Right lung (tissue), 2 donors: ENCODE measurements at regions not wholly inside any gene's neighbourhood (a gene's known extent, or its start where the extent isn't known, plus 50 kb on each side); places are given as distances from the start of the nearest gene placed in this dataset.
"Not testable (repeated sequence)": the region's sequence is repeated elsewhere in the genome, so short reads cannot be mapped to it uniquely, and the experiment has no call there.

ENCODE experiments used
- DNase-seq, 2 donors: peaks; one replicate each; pipeline ENCODE4 v3.0.0-alpha.2; 2013

DNA sequence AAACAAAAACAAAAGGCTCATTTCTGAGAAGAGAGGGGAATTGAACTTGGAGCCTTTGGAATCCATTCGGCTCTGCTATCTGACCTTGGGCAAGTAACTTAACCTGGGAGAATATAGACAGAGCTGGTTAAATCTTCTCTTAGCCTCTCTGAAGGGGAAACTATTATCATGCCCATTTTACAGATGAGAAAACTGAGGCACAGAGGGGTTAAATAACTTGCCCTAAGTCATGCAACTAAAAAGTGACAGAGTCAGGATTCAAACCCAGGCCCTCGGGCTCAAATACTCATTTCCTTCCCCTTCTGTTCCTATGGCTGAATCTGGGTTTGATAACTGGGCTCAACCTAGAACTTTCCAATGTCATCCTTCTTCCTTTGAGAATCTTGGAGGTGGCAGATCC, 291.3 kb upstream of the MSX2 start:
- no peak for DNase-seq

DNA sequence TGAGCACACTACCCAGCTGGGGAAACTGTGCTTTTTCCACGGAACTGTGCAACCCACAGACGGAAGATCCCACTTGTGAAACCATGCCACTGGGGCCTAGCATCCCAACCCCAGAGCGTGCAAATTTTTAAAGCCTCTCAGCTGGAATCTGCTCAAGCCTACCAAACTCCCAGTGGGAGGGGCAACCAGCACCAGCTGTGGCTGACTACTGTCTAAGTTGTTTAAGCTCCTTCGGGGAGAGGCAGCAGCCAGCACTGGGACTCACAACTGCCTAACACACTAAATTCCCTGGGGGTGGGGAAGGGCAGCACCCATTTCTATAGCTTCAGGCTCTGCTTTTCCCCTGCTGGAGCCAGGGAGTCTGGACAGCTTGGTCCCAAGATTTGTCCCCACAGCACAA, 287.6 kb upstream of the MSX2 start:
- DNase-seq, result no peak

DNA sequence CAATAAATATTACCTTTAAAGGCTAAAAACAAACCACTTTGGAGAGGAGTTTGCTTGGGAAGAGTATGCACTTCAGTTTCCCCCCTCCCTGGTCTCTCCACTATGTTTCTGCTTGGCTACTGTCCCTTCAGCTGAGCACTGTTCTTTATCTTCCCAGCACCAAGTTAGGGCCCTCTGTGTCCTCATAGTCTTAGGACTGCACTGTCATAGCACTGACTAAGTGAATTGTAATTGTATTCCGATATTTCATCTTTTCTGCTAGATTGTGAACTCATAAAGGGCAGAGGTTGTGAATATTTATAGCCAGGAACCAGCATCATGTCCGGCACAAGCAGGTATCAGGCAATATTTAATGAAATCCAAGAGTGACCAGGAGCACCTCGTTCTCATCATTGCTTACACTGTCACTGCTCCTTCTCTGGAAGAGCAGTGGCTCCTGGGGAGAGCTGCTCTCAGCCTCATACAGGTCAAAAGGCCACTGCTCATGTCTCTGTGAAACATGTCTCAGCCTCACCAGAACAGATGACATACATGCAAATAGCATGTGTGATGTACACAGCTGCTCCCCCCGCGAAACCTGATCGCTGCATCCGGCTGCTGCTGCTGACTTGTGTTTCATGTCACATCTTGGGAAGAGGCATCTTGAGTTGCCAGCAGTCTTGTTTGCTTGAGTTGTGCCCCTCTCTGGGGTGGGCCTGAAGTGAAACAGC, 279.7 kb upstream of the MSX2 start:
- DNase-seq, result no peak

DNA sequence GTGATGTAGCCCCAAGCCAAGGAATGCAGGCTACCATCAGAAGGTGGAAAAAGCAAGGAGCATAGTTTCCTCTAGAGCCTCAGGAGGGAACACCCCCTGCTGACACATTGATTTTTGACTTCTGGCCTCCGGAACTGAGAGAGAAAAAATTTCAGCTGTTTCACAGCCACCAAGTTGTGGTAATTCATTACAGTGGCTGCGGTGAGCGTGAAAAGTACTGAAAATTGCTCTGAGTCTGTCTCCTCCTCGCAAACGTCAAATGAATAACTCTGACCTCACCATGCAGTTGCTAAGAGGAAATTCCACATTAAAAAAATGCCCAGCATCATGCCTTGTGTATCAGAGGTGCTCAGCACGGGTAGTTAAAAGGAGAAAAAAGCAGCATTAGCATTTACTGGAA, 277.9 kb upstream of the MSX2 start:
- DNase-seq, result no peak

DNA sequence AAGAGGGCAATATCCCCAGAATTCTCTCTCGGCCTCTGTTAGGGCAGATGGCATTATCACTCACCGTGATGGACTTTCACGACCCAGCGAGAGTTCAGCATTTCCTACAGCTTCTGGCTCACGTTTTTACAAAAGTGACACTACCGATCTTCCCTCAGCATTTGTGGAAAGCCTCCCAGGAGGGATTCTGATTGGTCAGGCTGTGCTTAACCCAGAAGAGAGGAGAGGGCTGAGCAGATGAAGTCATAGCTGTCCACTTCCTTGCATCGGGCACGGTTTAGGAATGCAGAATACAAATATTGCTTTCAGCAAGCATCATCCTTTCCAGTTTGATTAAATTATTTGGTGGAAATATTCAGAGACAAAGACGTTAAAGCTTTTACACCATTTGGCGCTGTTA, 277.4 kb upstream of the MSX2 start:
- no peak for DNase-seq

DNA sequence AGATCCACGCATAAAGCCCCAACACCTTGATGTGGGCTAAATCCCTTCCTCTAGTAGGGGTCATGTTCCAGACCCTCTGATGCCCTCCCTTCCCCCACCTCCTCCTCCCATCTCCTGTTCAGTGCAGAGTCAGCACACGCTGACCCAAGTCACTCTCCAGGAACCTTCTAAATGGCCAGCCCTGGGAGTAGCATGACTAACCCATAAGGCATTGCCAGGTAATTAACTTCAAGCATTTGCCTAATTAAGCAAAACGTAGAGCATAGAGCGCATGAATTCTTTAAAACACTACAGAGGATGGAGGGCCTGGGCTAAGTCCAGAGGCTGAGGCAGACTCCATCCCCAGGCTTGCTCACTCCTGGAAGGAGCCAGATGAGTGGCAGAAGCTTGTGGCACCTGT, 276.3 kb upstream of the MSX2 start:
- no peak for DNase-seq

DNA sequence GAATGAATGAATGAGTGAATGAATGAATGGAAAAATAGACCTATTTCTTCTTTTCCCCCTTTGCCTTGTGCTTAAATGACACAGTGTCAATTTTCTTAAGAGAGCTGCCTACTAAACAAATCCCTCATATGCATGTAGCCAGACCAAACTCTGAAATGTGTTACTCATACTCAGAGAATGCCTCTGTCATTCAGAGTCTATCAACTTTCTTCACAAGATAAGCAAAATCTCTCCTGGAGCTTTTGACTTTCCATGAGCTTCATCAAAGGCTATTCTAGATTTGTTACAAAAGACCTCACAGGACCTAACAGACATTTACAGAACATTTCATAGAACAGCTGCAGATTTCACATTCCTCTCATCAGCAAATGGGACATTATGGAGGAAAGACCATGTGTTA, 275.7 kb upstream of the MSX2 start:
- DNase-seq, result no peak

DNA sequence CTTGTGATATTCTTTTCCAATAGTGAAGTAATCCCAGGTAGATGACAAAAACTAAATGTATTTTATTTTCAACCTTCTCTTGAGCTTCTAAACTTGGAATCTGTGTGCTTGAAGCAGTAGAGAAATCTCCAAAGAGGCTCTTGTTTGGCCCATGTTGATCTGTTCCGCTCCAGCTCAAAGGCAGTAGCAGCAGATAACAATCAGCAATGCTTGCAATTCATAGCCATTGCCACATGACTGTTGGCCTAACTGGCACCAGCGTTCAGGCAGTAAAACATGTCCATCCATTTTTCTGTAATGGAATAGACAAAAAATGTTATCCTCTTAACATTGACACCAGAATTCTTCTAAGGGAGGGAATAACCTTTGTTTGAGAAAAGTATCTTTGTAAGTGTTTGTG, 270.7 kb upstream of the MSX2 start:
- DNase-seq, result no peak

DNA sequence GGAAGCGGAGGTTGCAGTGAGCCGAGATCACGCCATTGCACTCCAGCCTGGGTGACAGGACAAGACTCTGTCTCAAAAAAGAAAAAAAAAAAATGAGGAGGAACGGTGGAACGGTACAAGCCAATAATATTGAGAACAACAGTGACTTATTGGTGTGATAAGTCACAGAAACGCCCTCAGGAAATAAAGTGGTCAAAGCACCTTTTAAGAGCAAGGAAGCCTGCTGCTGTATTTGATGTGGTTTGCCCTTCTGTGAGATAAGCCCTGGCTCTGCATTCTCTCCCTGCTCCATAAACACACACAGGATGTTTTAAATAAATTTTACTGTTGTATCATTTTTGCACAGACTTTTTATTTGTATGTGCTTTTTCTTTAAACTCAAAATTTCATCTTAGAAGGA, 269.9 kb upstream of the MSX2 start:
- DNase-seq, result no peak

DNA sequence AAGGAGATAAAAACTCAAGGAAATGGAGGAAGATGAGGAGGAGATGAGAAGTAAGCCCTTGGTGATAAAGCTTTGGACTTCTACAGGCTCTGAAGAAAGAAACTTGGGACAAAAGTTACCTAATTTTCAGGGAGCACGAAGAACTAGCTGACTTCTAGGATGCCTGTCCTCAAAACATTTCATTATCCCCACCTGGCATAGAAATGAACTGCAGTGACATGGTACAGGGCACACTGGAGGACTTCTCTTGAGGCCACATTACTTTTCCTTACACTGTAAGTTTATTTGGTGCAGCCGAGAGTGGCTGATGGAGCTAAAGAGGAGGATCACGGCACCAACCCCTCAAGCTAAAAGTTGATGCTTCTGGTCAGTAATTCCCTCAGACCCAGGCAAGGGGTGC, 269.5 kb upstream of the MSX2 start:
- no peak for DNase-seq

DNA sequence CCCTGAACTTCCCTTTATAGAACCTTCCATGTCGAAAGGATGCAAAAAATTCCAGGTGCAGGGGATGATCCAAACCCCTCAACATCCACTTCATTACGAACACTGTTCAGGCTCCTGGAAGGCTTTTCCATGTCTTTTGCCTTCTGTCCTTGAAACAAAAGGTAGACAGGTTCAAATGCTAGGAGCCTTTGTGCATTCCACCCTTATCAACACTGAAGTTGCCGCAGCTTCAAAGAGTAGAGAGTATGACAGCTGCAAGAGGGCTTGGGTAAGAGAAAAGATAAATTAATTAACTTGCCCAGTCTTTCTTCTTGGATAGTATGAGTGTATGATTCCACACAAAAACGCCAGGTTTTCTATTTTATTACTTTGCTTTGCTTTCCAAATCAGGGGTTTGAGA, 269.1 kb upstream of the MSX2 start:
- no peak for DNase-seq

DNA sequence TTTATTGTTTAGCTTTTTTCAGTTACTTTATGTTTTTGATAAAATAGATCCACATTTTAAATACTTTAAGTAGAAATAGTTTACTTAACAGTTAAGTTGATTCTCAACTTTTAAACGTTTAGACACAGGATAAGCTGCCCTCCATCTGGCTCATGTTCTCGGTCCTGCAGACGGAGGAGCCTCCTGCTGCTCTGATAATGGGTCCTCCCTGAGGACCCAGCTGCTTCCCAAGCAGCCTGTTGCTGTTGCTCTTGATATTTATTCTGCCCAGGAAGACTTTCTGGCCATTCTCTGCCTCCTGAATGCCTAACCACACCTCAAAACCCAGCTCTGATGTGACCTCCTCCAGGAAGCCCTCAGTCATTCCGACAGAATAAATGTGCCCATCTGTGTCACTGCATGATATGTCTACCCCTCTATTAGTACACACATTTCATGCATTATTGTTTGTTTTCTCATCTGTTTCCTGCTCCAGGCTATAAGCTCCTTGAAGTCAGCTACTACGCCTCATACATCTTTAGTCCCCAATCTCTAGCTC, 267.2 kb upstream of the MSX2 start:
- no peak for DNase-seq

DNA sequence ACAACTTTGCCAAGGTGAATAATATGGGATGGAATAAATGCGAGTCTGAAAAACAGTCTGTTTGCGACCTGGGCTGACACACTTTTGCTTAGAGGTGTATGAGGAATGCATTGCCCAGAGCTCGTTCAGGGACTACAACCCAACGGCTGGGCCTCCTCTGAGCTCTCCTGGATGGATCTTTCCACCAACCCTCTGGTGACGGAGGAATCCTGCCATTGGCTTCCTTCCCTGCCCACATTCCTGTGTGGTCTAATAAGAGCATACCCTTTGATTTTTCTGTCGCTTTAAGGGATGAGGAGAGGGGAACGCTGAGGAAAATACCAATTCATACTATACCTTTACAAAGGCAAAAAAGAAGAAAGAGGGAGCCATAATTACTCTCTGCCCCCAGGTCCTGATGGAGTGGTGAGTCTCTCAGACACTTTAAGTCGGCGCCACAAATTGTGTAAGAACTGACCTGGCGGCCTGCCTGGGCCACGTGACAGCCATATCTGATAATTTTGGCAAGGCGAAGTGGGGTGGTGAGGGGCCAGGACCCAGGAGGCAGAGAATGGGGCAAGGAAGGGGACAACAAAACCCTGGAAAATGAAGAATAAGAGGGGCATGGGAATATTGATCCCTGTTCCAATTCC, 265.2 kb upstream of the MSX2 start:
- peak in 1 of 2 donors; percentile 18 for DNase-seq

DNA sequence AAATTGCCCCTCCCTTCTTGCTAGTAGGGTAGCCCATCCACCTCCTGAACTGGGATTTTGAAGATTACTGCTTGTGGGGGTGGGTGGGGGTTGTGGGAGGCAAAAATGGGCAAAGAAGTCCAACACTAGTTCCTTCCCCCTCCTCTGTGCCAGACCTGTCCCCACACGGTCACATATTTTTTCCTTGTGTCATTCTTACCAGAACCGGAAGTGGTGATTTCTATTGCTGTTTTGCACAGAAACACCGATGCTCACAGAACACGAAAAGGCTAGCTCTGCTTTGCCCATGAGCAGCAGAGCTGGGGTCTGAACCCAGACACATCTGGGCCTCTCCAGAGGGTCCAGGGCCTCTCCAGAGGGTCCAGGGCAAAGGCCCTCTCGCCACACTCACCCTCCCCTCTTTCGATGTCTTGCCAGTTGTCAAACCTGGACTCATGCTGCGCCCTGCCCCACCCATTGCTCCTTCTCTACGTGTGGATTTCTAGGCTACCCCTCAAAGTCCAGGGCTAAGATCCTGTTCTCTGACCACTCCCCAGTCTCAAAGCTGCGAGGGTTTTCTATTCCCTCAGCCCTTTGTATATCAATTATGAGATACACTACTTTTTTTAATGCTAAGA, 264.4 kb upstream of the MSX2 start:
- no peak for DNase-seq

DNA sequence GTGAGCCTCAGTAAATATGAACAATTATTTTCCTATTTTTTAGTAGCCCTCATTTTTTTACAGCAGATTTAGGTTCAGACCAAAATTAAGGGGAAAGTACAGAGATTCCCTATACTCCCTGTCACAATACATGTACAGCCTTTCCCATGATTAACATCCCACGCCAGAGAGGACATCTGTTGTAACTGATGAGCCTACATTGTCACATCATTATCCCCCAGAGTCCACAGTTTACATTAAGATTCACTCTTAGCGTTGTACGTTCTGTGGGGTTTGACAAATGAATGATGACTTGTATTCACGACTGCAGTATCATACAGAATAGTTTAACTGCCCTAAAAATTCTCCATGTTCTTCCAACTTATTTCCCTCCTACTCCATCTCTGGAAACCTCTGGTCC, 262.3 kb upstream of the MSX2 start:
- DNase-seq, result no peak

DNA sequence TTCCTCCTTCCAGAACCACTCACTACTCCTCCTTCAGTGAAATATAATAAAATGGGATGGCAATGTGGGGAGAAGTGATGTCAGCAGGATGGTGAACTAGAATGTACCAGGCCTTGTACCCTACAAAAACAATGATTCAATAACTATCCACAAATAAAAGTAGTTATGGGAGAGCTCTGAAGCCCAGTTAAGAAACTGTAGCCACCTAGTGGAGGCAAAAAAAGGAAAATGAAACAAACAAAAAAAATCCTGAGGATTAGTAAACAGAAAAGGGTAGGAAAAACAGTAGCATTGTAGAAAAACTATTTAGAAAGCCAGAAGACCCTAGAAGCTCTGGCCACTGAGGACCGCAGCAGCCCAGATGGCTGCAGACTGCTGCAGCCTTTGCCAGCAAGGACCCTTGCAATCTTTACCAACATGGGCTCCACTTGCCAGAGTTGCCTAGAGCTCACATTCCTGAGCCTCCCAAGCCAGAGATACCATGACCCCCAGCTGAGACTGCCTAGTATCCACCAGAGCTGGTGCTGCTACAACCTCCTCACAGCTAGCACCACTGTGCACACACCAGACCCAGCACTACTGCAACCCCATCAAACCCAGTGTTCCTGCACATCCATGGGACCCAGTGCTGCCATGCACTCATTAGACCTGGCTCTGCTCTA, 259.7 kb upstream of the MSX2 start:
- DNase-seq, result no peak

DNA sequence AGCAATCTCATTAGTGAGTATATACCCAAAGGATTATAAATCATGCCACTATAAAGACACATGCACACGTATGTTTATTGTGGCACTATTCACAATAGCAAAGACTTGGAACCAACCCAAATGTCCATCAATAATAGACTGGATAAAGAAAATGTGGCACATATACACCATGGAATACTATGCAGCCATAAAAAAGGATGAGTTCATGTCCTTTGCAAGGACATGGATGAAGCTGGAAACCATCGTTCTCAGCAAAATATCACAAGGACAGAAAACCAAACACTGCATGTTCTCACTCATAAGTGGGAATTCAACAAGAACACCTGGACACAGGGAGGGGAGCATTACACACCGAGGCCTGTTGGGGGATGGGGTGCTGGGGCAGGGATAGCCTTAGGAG, 252.9 kb upstream of the MSX2 start:
- DNase-seq, result not testable (repeated sequence)

DNA sequence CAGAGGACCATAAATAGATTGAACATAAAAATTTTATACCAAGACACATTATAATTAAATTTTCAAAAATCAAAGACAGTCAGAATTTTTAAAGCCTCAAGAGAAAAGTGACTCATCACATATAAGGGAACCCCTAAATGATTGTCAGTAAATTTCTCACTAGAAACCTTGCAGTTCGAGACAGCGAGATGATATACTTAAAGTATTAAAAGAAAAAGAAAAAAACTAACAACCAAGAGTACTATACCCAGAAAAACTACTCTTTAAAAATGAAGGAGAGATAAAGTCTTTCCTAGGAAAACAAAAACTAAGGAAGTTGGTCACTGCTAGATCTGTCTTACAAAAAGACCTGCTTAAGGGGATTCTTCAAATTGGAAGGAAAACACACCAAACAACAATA, 251.4 kb upstream of the MSX2 start:
- no peak for DNase-seq

DNA sequence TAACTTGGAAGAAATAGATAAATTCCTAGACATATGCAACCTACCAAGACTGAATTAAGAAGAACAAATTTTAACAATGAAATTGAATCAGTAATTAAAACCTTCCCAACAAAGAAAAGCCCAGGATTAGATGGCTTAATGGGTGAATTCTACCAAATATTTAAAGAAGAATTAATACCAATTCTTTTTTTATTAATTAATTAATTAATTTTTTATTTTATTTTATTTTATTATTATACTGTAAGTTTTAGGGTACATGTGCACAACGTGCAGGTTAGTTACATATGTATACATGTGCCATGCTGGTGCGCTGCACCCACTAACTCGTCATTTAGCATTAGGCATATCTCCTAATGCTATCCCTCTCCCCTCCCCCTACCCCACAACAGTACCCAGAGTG, 248.4 kb upstream of the MSX2 start:
- not testable (repeated sequence) for DNase-seq

DNA sequence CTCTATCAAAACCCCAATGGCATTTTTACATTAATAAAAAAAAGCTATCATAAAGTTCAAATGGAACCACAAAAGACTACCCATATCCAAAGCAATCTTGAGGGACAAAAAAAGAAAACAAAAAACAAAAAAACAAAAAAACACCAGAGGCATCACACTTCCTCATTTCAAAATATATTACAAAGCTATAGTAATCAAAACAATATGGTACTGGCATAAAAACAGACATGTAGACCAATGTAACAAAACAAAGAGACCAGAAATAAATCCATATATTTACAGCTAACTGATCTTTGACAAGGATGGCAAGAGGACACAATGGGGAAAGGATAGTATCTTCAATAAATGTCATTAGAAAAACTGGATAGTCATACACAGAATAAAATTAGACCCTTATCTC, 245.1 kb upstream of the MSX2 start:
- no peak for DNase-seq

DNA sequence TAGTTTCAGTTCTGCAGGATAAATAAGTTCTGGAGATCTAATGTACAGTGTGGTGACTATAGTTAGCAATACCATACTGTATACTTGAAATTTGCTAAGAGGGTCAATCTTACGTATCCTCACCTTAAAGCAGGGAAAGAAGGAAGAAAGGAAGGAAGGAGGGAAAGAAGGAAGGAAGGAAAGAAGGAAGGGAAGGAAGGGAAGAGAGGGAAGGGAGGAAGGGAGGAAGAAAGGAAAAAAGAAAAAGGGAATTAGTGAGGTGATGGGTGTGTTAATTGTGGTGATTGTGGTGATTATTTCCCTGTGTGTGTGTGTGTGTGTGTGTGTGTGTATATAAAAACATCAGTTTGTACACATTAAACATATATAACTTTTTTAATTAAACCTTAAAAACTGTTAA, 242.6 kb upstream of the MSX2 start:
- DNase-seq, result no peak

DNA sequence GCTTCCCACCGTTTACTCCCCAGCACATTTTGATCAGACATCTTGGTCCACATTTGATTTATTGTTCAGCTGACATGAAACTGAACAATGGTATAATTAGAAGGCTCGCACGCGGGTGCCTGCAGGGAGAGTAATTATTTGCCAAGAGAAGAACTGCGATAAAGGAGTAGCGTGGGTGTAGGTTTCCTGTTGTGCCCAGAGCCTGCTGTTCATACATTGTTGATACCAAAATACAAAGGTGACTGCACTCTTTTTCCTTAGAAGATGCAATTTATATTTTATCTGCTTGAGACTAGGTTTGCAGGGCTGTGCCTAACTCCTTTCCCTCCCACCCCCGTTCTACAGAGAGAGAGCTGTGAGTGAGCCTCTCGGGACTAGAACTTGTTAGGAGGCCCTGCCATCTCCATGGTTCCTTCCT, 241.8 kb upstream of the MSX2 start:
- DNase-seq, result no peak

DNA sequence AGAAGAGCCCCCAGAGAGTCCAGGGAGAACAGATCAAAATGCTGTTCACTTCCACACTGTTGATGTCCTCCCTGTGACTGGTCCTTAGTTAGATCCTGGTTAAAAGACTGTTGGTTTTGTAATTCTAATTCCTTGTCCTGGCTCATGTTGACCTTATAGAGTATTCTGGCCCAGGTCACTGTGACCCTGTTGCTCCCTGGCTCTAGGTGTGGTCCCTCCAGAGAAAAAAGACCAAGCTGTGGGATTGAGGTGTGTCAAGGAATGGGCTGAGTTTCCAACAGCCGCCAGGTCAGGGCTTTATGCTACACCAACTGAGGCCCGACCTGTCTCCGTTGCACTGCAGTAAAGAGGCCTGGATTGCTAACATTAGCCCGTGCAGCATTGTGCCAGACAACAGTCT, 241.0 kb upstream of the MSX2 start:
- no peak for DNase-seq
